HG03575 (cell line): ENCODE measurements at regions not wholly inside any gene's neighbourhood (a gene's known extent, or its start where the extent isn't known, plus 50 kb on each side); places are given as distances from the start of the nearest gene placed in this dataset.

Source experiments
- ATAC-seq: cut with Tn5 transposase; IDR thresholded peaks from one replicate; pipeline ENCODE4 v1.9.1; 2021; ENCODE audit not compliant: unreplicated experiment, insufficient number of reproducible peaks, low FRiP score; ENCODE audit errors: extremely low read depth

GRCh38 chr15:31526916-31527690 lies 200.5 kb downstream of the KLF13 start:
- no peak for ATAC-seq

- ATAC-seq: no peak
Observed at GRCh38 chr15:31528846-31529245, 202.2 kb downstream of the KLF13 start.

- ATAC-seq: no peak
Observed at GRCh38 chr15:31537770-31538592, 211.3 kb downstream of the KLF13 start.

GRCh38 chr15:31540633-31541032 lies 214.0 kb downstream of the KLF13 start:
- ATAC-seq: no peak

GRCh38 chr15:31544361-31544760 lies 217.7 kb downstream of the KLF13 start:
- no peak for ATAC-seq

- no peak for ATAC-seq
Observed at GRCh38 chr15:31545257-31545656, 218.6 kb downstream of the KLF13 start.

GRCh38 chr15:31550211-31550977 lies 223.8 kb downstream of the KLF13 start:
- ATAC-seq: no peak

- ATAC-seq: no peak
Observed at GRCh38 chr15:31551323-31551722, 224.7 kb downstream of the KLF13 start.

- no peak for ATAC-seq
Observed at GRCh38 chr15:31552482-31553099, 226.0 kb downstream of the KLF13 start.

- no peak for ATAC-seq
Observed at GRCh38 chr15:31554261-31554660, 227.6 kb downstream of the KLF13 start.

- ATAC-seq: no peak
Observed at GRCh38 chr15:31555022-31555421, 228.4 kb downstream of the KLF13 start.

GRCh38 chr15:31556494-31557150 lies 230.0 kb downstream of the KLF13 start:
- ATAC-seq: no peak

- ATAC-seq: no peak
Observed at GRCh38 chr15:31557899-31558298, 231.3 kb downstream of the KLF13 start.

GRCh38 chr15:31558840-31559239 lies 232.2 kb downstream of the KLF13 start:
- ATAC-seq: no peak

- no peak for ATAC-seq
Observed at GRCh38 chr15:31559786-31560185, 233.2 kb downstream of the KLF13 start.

GRCh38 chr15:31560643-31561042 lies 234.0 kb downstream of the KLF13 start:
- ATAC-seq: no peak

GRCh38 chr15:31561156-31561555 lies 234.5 kb downstream of the KLF13 start:
- no peak for ATAC-seq

GRCh38 chr15:31563001-31563400 lies 236.4 kb downstream of the KLF13 start:
- ATAC-seq: no peak

GRCh38 chr15:31563421-31563820 lies 236.8 kb downstream of the KLF13 start:
- ATAC-seq: no peak
